ENCODE measurements at regions not wholly inside any gene's neighbourhood (a gene's known extent, or its start where the extent isn't known, plus 50 kb on each side); places are given as distances from the start of the nearest gene placed in this dataset.

DNA sequence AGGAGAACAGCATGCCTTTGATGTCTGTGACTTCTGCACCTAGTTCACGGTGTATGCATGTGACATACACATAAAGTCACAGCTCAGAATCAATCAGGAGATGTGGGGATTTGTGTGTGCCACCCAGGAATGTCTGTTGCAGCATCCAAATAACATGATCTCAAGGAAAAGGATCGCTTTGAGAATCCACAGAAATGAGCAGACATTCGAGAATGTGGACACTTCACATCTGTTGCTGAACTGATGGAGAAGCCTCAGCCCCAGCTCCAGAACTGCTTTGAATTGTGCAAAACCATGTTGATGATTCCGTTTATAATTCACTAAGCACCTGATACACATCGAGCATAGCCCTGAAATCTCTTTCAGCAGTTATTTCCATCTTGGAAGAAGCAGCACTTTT, 208.6 kb downstream of the CMPK2 start:
- no peak for TF ChIP-seq CTCF (IDR thresholded peaks at IDR 0.05)
- TF ChIP-seq POLR2AphosphoS5 (IDR thresholded peaks at IDR 0.05) = no peak
- TF ChIP-seq POLR2A (IDR thresholded peaks at IDR 0.05; ENCODE audit: low read depth) = no peak
- TF ChIP-seq EP300 (IDR thresholded peaks at IDR 0.05) = no peak
